Medulla oblongata (tissue), 1 donor: ENCODE measurements at regions not wholly inside any gene's neighbourhood (a gene's known extent, or its start where the extent isn't known, plus 50 kb on each side); places are given as distances from the start of the nearest gene placed in this dataset.
"Not testable (repeated sequence)": the region's sequence is repeated elsewhere in the genome, so short reads cannot be mapped to it uniquely, and the experiment has no call there.

ENCODE experiments used
- DNase-seq: peaks from one replicate; pipeline ENCODE4 v3.0.0-alpha.2; 2015; ENCODE audit errors: extremely low spot score

DNA sequence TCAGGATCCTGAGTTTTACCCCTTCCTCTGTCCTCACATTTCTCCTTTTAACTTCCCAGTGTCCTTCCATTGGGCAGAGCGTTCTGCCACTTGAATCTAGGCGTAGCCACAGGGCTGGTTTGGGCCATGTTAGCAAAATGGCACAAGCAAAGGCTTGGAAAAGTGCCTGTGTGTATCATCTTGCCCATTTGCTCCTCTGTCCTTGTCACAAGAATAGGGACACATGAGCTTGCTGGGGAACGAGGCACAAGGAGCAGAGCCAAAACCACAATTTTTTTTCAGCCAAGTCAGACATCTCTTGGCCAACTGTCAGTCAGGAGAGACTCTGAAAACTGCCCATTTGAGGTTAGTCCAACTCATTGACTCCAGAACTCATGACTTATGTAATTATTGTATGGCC is 285.2 kb downstream of the ZNF248 start:
- no peak for DNase-seq

DNA sequence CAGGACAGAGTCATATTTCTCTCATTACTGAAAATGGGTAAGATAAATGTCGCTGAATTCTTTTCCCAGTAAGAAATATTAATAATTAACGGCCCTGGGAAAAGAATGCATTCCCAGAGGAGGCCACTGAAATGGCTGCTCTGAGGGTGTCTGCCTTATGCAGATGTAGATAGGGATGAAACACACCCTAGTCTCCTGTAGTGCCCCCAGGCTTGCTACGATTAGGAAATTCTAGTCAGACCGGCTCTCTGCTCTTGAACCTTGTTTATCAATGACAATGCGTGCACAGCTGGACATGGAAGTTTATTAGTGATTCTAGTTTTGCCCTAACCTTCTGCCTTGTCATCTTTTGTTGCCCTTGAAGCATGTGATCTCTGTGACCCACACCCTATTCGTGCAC is 291.1 kb downstream of the ZNF248 start:
- DNase-seq, result no peak

DNA sequence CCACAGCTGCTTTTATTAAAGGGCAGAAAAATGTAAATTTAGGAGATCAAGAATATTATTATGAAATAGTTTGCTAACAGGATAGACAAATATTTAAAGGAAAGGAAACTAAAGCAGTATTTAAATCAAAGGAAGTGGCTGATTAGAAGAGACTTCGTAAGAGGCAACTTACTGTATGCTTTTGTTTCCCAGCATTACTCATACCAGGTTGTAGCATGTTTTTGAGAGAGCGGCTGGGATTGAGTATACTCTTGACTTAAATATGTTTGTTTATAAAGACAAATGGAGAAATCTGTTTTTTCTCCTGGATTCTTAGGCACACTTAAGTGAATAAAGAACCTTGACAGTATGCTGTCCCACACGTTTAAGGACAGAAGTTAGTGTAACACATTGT is 293.7 kb downstream of the ZNF248 start:
- no peak for DNase-seq

DNA sequence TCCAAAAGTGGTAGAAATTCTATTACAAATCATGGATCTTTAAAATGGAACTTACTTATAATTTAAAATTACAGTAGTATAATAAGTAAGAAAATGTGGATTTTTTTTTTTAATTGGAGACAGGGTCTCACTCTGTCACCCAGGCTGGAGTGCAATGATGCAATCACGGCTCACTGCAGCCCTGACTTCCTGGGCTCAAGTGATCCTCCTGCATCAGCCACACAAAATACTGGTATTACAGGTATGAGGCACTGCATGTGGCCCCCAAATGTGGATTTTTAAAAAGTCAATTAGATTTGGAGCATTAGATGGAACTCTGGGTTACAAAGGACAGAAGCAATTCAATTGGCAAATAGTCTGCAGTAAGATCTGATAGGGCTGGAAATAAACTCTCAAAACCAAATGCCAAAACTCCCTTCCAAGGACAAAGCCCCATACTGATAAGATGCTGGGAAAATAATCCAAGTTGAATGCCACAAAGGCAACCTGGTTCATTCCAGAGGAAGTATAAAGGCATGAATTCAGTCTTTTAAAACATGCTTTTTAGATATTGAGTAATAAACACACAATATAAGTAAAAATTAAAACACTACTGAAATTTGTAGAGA is 294.2 kb downstream of the ZNF248 start:
- DNase-seq, result no peak

DNA sequence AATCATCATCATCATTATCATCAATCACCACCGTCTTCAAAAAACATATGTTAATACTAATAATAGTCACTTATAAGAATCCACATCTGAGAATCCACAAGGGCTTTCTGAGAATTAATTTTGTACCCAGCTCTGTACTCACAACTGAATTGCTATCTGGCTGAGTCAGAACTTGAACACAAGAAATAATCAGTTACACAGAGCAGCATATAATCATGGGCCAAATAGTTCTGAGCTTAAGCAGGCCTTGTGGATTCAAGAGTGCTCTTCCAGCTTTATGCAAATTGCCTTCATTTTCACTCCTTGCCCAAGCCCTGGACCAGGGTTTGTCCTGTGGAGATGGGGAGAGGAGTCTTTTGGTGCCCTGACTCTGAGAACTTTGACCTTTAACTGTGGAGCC is 304.5 kb downstream of the ZNF248 start:
- no peak for DNase-seq

DNA sequence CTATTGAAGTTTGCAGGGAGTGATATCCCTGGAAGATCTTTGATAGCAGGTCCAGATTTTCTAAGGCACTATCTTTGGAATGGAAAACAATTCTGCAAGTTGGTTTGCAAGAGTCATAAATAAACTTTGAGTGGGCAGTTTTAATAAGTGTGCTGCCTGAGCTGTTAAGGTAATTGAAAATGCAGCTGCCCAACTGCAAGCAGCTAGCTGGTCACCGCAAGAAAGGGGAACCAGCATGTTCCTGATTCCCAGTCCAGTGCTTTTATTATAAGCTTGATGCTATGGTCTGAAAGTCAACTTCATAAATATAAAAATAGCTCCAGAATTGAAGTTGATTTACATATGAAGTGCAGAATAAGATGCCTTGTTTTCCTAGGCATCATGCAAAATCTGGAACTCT is 308.4 kb downstream of the ZNF248 start:
- no peak for DNase-seq

DNA sequence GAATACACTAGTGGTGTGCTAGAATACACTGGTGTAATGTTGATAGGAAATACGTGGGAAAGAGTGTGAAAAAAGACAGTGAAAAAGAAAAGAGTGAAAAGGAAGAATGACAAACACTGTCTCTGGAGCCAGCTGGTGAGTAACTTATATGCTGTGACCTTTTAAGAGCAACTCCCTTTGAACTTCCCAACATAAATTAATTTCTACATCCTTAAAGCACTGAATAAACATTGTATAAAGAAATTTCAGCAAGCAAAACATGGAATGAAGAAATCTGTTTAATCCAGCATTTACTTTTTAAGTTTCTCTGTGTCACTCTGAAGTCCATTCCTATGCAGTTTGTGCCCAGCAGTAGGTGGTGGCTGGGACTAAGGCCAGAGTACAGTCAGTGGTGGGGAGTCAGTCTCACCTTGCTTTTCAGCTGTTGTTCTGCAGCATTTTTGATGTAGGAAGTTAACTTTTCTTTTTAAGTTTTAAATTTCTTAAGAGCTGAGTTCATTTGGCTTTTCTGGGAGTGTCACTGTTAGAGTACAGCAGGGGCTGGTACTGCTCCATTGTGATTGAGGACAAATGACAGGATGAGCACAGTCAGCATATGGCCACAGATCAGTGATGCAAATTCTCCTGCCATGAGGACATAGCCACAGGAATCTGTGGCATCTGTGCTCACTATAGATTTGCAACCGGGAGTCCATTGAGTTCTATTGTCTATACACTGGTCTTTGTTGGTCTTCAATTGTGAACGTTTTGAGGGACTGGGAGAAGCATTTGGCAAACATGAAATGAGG is 321.8 kb downstream of the ZNF248 start:
- DNase-seq, result no peak

DNA sequence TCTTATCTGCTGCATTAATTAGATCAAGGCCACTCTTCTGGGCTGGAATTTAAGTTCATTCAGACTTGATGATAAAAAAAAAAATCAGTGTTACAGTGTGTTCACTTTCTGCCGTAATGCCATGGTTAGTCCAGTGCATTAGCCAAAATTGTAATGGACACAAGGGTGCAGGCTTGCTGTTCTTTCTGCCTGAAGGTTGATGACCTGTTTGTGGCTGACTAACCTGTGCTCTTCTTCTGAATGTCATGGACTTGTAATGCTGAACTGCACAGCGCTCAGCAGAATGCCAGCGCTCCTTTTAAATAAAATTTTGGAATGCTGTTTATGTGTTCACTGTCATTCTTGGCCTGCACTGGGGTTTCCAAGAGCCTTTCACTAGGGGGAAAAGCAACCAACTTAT is 323.2 kb downstream of the ZNF248 start:
- DNase-seq, result no peak

DNA sequence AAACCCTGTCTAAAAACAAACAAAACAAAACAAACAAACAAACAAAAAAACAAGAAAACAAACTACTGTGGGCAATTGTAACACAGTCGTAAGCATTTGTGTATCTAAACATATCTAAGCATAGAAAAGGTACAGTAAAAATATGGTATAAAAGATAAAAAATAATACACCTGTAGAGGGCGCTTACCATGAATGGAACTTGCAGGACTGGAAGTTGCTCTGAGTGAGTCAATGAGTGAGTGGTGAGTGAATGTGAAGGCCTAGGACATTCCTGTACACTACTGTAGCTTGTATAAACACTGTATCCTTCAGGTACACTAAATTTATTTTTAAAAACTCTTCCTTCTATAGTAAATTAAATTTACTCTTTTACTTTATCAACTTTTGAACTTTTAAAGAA is 332.0 kb downstream of the ZNF248 start:
- DNase-seq, result not testable (repeated sequence)

DNA sequence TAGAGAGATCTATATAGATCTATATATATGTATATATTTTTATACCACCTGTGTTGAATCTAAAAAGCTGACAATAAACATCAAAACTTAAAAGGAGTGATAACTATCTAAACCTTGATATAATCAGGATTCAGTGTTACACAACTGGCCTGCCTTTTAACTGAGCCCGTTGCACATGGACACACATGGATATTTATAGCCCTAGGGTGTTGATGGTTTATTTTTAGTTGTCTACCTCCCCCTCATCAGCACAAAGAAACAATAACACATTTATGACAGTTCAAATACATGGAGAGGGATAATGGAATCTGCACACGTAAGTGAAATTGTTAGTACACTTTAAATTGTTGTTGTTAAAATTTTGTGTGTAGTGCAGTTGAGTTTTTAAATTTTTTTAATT is 336.9 kb downstream of the ZNF248 start:
- no peak for DNase-seq

DNA sequence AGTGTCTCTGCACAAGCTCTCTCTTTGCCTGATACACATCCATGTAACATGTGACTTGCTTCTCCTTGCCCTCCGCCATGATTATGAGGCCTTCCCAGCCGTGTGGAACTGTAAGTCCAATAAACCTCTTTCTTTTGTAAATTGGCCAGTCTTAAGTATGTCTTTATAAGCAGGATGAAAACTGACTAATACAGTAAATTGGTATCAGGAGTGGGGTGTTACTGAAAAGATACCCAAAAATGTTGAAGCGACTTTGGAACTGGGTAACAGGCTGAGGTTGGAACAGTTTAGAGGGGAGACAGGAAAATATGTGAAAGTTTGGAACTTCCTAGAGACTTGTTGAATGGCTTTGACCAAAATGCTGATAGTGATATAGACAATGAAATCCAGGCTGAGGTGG is 346.9 kb downstream of the ZNF248 start:
- not testable (repeated sequence) for DNase-seq

DNA sequence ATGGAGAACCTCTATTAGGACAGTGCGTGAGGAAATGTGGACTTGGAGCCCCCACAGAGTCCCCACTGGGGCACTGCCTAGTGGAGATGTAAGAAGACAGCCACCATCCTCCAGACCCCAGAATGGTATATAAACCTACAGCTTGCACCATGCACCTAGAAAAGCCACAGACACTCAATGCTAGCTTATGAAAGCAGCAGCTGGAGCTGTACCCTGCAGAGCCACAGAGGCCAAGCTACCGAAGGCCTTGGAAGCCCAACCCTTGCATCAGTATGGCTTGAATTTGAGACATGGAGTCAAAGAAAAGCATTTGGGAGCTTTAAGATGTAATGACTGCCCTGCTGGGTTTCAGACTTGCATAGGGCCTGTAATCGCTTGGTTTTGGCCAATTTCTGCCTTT is 361.3 kb downstream of the ZNF248 start:
- DNase-seq, result no peak

DNA sequence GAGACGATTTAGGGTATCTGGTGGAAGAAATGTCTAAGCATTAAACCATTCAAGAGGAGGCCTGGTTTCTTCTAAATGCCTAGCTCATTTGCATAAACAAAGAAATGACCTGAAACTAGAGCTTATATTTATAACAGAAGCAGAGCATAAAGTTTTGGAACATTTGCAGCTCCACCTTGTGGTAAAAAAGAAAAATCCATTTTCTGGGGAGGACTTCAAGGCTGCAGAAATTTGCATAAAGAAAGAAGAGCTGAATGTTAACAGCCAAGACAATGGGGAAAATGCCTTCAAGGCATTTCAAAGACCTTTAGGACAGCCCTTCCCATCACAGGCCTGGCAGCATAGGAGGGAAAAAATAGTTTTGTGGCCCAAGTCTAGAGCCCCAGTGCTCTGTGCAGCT is 362.0 kb downstream of the ZNF248 start:
- no peak for DNase-seq

DNA sequence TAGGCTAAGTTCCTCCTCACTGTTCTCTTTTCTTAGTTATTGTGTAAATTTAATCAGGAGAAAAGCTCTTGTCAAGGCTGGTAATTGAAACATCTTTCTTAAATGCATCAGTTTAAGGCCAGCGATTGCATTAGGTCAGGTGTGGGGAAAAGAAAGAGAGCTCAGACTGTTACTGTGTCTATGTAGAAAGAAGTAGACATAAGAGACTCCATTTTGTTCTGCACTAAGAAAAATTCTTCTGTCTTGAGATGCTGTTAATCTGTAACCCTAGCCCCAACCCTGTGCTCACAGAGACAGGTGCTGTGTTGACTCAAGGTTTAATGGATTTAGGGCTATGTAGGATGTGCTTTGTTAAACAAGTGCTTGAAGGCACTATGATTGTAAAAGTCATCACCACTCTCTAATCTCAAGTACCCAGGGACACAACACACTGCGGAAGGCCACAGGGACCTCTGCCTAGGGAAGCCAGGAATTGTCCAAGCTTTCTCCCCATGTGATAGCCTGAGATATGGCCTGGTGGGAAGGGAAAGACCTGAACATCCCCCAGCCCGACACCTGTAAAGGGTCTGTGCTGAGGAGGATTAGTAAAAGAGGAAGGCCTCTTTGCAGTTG is 364.1 kb downstream of the ZNF248 start:
- not testable (repeated sequence) for DNase-seq

DNA sequence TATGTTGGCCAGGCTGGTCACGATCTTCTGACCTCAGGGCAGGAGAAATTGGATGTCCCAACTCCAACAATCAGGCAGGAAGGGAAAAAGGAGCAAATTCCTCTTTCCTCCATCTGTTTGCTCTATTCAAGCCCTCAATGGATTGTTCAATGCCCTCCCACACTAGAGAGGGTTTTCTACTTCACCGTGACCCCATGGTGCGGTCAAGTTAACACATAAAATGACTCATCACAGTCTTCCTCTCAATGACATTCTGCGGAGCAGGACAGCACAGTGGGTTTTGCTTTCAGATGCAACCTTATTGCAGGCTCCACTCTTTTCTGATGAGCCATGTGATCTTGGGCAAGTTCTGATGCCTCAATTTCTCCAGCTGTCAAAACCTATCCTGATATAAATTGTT is 364.9 kb downstream of the ANKRD30A start:
- no peak for DNase-seq

DNA sequence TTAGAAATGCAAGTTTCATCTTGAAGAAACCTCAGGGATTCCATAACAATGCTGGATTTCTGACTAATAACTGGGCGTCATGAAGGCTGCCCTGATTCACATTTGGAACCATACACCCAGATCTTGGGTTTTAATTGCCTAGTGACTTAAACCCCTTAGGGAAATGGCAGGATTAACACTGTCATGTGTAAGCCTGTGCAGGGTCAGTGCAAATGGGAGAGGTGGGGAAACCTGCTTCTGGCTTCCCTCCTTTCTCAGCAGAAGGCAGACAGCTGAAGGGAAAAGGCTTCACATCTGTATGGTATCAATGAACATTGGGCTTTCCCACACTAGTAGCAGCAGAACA is 364.2 kb downstream of the ANKRD30A start:
- DNase-seq, result no peak

DNA sequence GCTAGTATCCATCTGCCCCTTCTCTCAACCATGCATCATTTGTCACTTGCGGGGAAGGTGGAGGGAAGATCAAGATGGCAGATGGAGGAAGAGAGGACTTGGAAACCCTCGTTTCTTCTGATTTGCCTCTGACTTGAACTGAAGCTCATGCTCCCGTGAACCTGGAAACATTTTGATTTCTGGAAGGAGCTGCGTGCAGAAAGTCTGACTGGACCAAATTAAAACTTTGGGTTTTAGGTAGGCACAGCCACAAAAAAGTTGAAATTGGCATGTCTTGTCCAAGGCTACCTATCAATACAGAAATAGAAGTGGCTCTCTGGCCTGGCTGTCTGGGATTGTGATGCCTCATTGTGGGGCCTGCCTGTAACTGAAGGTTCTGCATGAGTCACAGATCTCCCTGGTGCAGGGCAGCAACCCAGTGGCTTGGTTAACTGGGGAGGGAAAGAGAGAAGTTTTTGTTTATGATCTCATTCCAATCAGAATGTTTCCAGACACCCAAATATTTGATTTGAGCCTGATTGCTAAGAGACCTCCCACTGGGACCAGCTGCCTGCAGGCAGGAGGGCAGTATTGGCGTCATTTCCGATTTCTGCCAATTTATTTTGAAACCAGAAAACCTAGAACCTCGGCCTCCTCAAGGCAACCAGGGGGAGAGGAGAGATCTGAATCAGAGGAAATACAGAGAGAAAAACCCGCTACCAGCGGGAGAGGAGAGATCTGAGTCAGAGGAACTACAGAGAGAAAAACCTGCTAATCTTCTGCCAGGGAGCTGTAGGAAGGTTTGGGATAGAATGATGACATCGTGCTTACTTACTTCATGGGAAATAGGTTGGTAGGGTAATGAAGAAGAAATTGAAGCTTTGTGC is 363.6 kb downstream of the ANKRD30A start:
- DNase-seq, result no peak

DNA sequence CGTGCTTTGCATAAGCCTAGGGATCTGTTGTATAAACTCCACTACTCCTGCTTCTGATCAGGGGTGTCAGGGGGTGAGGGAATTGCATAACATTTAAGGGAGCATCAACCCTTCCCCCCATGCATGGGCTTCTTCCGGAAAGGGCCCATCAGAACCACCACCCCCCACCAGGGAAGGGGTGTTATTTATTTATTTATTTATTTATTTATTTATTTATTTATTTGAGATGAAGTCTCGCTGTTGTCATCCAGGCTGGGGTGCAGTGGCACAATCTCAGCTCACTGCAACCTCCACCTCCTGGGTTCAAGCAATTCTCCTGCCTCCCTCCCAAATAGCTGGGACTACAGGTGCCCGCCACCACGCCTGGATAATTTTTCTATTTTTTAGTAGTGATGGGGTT is 355.2 kb downstream of the ANKRD30A start:
- DNase-seq, result not testable (repeated sequence)

DNA sequence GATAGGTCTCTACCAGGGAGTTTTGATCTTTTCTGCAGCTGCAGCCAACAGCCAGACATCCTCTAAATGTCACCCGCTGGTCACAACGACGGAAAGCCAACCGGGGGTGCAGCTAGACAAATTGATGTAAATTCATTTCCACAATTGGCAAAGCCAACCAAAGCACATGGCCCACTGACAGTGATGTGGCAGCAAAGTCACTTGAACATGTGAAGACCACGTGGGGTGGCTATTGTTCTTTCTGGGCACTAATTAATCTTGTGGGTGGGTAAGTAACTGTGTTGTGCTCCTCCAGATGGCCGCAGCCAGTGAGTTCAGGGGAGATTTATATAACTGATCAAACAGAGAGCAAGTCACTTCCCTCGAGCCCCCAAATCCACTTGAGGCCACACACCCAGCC is 354.1 kb downstream of the ANKRD30A start:
- no peak for DNase-seq

DNA sequence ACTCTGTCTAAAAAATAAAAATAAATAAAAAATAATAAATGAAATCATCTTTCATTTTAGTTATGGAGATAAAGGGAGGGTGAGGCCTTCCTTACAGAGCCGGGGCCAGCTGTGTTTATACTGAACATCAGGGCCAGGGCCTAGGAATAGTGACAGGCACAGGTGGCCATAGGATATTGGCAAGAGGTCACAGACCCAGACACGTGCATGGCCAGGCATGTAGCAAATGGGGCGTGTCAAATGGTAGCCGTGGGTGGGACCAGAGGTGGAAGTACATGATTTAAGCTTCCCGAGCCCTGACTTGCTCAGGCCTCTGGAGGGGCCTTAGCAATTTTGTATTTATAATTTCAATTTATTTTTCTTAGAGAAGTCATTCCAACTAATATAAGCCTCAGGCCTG is 353.0 kb downstream of the ANKRD30A start:
- no peak for DNase-seq

DNA sequence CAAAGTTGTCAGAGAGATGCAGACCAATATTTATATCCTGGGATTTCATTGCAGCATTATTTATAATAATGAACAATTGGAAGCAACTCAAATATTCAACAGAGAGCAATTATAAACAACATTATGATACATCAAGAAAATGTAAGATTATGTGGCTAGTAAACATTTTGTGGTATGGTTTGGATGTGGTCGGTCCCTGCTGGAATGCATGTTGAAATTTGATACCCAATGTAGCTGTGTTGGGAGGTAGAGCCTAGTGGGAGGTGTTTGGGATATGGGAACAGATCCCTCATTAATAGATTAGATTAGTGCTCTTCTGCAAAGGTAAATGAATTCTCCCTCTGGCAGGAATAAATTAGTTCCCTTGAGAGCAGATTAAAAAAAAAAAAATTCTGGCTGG is 350.9 kb downstream of the ANKRD30A start:
- no peak for DNase-seq

DNA sequence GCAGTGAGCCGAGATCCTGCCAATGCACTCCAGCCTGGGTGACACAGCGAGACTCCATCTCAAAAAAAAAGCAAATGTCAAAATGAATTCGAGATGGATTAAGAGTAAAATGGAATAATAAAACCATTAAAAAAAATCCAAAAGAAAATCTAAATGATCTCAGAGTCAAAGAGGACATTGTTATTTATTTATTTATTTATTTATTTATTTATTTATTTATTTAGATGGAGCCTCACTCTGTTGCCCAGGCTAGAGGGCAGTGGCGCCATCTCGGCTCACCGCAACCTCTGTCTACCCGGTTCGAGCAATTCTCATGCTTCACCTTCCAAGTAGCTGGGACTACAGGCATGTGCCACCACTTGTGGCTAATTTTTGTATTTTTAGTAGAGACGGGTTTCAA is 349.2 kb downstream of the ANKRD30A start:
- DNase-seq, result no peak
